NOMO-1 treated with DMSO at 0.1 percent for 48 hours (cell line): ENCODE measurements at regions not wholly inside any gene's neighbourhood (a gene's known extent, or its start where the extent isn't known, plus 50 kb on each side); places are given as distances from the start of the nearest gene placed in this dataset.

ENCODE experiments used
- DNase-seq: peaks from one replicate; lab custom pipeline; 2025; ENCODE audit not compliant: unreplicated experiment; lab: John Stamatoyannopoulos, UW

- no peak for DNase-seq
Observed at GRCh38 chr20:61023612-61024011, 228.4 kb upstream of the CDH4 start.

GRCh38 chr20:61024390-61024789 is 227.7 kb upstream of the CDH4 start:
- no peak for DNase-seq

GRCh38 chr20:61025536-61025935 is 226.5 kb upstream of the CDH4 start:
- DNase-seq: no peak

DNA sequence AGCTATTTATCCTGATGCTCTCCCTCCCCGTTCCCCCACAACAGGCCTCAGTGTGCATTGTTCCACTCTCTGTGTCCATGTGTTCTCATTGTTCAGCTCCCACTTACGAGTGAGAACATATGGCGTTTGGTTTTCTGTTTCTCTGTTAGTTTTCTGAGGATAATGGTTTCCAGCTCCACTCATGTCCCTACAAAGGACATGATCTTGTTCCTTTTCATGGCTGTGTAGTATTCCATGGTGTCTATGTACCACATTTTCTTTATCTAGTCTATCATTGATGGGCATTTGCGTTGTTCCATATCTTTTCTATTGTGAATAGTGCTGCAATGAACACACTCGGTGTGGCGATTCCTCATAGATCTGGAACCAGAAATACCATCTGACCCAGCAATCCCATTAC is 225.9 kb upstream of the CDH4 start:
- DNase-seq: no peak

DNA sequence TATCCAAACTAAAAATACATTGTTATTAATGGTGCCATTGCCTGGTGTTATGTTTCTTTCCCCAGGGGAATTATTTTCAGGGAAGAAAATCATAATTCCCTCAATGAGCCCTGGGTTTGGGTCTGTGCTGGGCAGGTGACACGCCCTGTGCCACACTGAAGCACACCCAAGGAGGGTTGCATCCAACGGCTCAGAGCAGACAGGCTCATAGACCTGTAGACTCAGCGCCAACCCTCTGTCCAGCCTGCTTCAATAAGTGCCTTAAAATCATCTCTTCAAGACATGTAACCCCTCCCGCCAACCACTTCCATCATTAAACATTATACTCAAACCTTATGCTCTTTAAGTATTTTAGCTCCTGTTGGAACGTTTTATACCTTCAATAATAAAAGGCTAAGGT is 225.3 kb upstream of the CDH4 start:
- no peak for DNase-seq

- no peak for DNase-seq
Observed at GRCh38 chr20:61027218-61027617, 224.8 kb upstream of the CDH4 start.

DNA sequence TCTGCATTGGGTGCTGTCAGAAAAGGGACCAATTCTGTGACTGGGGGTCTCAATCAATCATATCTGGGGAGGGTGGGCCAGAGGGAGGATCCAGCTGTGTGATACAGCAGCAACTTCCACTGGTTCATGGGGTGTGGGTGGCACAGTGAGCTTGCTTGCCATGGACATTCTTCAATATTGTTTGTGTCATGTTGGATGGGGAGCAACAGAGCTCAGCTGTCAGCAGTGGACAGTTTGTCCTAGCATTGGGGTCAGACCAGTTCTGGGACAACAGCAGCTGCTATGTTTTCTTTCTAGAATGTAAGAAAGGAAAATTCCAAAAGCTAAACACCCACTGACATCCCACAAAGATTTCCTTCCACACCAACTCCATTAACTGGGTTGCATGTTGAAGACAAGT is 221.9 kb upstream of the CDH4 start:
- no peak for DNase-seq

DNA sequence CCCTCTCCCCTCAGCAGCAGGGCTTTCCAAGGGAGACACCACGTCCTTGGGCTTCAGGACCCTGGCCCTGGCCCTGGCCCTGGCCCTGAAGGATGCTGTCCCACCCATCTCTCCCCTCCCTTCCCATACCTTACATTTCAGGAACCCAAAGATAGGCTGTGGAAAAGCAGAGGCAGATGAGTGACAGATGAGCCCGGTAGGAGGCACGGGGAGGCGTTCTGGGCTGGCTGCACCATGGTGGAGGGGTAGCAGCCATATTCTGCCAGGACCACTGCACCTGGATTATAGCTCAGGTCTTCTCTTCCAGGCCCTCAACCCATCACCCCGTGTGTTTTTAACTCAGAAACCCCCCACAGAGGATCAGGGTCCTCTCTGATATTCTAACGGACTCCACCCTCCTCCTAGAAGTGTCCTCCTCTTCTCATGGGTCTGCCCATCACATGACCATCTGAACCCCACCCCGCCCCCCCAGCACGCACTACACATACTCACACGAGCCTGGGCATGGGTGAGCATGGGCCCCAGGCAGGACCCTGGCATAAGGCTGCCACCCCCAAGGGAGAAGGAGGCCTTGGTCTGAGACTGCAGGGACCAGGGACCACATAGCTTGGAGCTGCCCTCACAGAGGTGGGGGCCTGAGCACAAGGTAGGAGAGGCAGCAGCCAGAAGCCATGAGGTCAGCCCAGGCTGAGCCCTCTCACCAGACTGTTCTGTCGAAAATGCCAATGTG is 220.8 kb upstream of the CDH4 start:
- DNase-seq: no peak

DNA sequence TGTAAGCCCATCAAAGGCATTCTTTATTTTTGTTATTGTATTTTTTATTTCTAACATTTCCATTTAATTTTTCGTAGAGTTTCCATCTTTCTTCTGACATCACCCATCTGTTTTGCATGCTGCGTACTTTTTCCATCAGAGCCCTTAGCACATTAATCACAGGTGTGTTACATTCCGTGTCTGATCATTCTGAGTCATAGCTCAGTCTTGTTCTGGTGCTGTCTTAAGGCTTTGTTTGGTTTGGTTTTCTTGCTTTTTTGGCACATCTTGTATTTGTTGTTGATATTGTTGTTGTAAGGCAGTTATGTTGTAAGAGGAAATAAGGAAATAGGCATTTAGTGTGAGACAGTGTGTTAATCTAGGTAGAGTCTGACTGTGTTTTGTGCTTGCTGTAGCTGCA is 214.6 kb upstream of the CDH4 start:
- DNase-seq: no peak

DNA sequence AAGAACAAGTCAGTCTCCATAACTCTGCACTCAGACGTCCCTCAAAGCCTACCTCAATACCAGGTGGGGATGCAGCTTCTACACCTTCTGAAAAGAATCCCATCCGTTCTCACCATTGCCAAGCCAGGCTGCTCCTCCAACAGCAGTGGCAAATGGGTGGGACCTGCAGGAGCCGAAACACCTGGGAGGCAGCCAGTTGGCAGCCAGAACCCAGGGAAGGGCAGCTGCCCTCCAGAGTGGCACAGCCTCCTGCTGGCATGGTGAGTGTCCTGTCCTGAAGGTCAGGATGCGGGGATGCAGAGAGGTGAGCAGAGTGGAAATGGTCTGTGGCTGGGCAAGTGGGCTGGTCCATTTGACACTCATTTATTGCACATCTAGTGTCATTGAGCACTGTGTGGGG is 210.6 kb upstream of the CDH4 start:
- no peak for DNase-seq

- DNase-seq: no peak
Observed at GRCh38 chr20:61042506-61043385, 209.3 kb upstream of the CDH4 start.

- DNase-seq: no peak
Observed at GRCh38 chr20:61043681-61044080, 208.4 kb upstream of the CDH4 start.

DNA sequence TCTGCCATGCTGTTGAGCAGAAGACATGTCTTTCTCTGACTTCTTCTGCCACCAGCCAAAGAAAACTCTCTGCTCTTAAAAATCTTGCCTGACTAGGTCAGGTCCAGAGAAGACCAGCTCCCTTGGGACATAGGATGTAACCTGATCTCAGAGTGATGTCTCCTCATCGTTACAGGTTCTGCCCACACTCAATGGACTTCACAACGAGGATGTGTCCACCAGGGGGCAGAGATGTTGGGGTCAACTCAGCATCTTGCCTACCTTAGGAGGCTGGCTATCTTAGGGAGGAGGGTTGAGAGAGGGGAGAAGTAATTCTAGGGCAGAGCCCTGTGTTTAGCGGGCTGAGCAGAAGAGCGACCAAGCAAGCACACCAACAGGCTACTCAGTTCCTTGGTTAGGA is 207.6 kb upstream of the CDH4 start:
- no peak for DNase-seq

DNA sequence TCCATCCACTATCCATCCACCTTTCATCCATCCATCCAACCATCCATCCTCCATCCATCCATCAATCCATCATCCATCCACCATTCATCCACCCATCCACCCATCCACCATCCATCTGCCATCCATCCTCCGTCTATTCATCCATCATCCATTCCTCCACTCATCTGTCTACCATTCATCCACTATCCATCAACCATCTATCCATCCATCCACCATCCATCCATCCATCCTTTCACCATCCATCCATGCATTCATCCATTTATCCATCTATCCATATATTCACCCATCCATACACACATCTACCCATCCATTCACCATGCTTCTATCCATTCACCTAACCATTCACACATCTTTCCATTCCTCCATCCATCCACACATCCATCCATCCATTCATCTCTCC is 207.0 kb upstream of the CDH4 start:
- no peak for DNase-seq

- no peak for DNase-seq
Observed at GRCh38 chr20:61045876-61046585, 206.0 kb upstream of the CDH4 start.

DNA sequence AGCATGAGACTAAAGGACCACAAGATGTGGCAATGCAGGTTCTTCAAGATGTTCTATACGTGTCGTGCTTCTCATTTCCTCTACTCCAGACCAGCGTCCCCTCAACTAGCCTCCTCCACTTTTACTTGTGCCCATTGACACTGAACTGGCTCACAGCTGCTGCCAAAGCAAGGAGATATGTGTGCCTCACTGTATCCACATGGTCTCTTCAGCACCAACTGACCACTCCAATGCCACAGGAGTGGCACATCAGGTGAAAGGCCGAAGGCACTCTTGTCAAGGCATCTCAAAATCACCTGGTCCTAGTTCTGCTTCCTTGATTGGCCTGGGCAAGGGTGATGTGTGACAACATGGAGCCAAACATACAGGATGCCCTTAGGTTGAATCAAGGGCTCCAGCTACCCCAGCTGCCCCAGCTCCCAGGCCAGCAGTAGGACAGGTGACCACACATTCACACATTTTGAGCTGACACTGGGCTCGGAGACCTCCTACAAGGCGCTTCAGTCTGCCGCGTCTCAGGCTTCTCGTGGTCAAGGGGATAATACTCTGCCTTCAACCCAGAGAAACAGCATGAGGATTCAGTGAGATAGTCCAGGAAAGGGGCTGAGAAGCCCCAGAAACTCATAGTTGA is 205.2 kb upstream of the CDH4 start:
- DNase-seq: no peak

DNA sequence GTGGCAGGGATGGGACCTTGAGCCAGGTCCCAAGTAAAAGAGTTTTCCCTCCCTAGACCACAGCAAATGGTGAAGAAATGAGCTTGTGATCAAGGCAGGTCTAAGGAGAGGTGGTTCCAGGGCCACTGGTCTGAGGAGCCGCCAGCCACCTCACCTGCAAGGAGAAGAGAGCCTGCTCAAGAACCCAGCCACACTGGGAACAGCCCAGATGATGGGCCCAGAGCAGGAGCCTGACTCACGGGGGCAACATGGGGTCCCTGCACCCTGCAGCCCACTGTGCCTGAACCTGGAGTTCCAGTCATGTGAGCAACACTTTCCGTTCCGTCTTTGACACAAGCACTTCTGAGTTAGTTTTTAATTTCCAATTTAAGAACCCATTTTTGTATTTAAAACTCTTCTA is 204.5 kb upstream of the CDH4 start:
- DNase-seq: no peak

DNA sequence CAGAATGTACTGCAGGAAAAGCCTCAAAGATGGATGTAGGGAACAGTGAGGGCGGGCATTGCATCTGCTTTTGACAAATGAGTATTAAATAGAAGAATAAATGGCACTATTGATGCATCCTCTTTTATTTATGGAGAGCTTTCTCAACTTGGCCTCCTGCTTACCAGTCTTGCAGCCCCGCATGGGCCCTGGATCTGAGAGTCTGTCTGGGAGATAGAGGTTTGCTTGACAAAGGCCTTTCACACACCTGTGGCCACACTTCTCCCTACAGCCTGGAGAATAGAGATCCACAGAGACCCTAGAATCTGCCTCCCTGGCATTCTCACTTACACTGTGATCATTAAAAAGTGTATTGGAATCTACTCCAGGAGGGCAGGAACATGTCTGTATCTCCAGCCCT is 203.8 kb upstream of the CDH4 start:
- DNase-seq: no peak

GRCh38 chr20:61049684-61050083 is 202.4 kb upstream of the CDH4 start:
- no peak for DNase-seq

GRCh38 chr20:61050336-61050890 is 201.6 kb upstream of the CDH4 start:
- DNase-seq: no peak

DNA sequence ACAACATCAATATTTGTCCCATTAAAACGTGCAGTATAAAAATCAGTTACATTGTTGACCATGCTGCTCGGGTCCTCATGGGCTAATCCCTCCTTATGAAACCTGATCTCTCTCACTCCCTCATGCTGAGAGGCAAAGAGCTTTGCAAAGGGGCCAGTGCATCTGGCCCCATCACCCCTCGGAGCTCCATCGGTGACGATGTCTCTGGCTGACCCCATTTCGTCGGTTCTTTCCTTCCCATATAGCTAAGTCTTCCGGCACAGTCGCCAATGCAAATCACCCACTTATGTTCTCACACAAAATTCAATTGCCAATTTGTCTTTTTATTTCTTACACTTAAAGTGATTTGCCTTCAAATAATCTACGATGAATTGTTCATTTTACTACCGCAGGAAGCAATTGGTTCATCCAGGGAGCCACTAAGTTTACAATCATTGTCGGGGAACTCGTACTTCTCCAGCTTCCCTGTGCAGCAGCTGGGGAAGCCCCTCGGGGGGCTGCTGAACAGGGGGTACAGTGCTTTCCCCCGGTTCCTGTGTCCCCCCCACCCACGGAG is 199.8 kb upstream of the CDH4 start:
- DNase-seq: no peak
